ENCODE measurements at regions not wholly inside any gene's neighbourhood (a gene's known extent, or its start where the extent isn't known, plus 50 kb on each side); places are given as distances from the start of the nearest gene placed in this dataset.
"Not testable (repeated sequence)": the region's sequence is repeated elsewhere in the genome, so short reads cannot be mapped to it uniquely, and the experiment has no call there.

GRCh38 chr16:21514474-21514840 is 84.9 kb upstream of the METTL9 start:
- not testable (repeated sequence) for DNase-seq (ENCODE audit: low read depth in 1 of 2, low spot score in 1 of 2)

DNA sequence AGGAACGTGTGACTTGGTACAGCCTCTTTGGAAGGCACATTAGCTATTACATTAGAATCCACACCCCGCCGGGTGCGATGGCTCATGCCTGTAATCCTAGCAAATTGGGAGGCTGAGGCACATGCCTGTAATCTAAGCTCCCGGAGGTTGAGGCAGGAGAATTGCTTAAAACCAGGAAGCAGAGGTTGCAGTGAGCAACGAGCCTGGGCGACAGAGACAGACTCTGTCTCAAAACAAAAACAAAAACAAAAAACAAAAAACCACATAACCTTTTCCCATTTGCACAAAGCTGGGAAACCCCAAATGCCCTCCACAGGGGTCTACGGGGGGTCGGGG is 82.7 kb upstream of the METTL9 start:
- DNase-seq (ENCODE audit: low read depth in 1 of 2, low spot score in 1 of 2), result not testable (repeated sequence)

- not testable (repeated sequence) for DNase-seq (ENCODE audit: low read depth in 1 of 2, low spot score in 1 of 2)
These were observed 82.1 kb upstream of the METTL9 start for GRCh38 chr16:21517263-21517662.

GRCh38 chr16:21519361-21520133 is 79.8 kb upstream of the METTL9 start:
- DNase-seq (ENCODE audit: low read depth in 1 of 2, low spot score in 1 of 2), result not testable (repeated sequence)

- DNase-seq (ENCODE audit: low read depth in 1 of 2, low spot score in 1 of 2), result peak; percentile 95 to 99
These were observed 79.0 kb upstream of the METTL9 start for GRCh38 chr16:21520134-21521047.

DNA sequence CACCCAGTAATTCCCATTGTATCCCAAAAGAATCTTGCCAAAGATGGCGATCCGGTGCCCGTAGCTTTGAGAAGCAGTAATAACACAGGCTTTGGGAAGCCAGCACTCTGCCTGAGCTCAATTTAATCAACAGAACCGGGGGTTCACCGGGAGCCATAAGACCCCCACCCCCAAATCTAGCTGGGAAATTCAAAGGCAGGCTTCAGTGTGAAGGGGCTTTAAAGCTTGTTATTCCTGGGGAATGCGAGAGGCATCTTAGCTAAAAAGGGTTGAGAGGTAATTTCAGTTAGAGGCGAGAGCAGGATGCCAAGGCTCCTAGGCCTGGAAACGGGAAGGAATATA is 78.4 kb upstream of the METTL9 start:
- not testable (repeated sequence) for DNase-seq (ENCODE audit: low read depth in 1 of 2, low spot score in 1 of 2)

- DNase-seq (ENCODE audit: low read depth in 1 of 2, low spot score in 1 of 2), result not testable (repeated sequence)
These were observed 77.8 kb upstream of the METTL9 start for GRCh38 chr16:21521390-21522143.

DNA sequence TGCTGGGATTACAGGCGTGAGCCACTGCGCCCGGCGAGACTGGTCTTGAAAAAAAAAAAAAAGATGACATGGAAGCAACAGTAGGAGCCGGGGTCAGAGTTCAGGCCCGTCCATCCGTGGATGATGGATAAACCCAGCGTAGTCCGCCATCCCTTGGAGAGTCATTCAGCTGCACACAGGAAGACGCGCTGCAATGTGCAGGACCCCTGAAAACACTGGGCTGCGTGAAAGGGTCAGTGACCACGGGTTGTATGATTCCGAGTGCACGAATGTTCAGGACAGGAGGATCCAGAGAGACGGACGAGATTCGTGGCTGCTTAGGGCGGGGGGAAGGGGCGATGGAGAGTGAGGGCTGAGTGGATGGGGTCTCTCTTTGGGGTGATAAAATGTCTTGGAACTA is 76.5 kb upstream of the METTL9 start:
- not testable (repeated sequence) for DNase-seq (ENCODE audit: low read depth in 1 of 2, low spot score in 1 of 2)

GRCh38 chr16:21523411-21524067 is 75.8 kb upstream of the METTL9 start:
- DNase-seq (ENCODE audit: low read depth in 1 of 2, low spot score in 1 of 2), result no peak

GRCh38 chr16:21524068-21524751 is 75.2 kb upstream of the METTL9 start:
- no peak for DNase-seq (ENCODE audit: low read depth in 1 of 2, low spot score in 1 of 2)

- DNase-seq (ENCODE audit: low read depth in 1 of 2, low spot score in 1 of 2), result not testable (repeated sequence)
These were observed 74.7 kb upstream of the METTL9 start for GRCh38 chr16:21524752-21525028.

DNA sequence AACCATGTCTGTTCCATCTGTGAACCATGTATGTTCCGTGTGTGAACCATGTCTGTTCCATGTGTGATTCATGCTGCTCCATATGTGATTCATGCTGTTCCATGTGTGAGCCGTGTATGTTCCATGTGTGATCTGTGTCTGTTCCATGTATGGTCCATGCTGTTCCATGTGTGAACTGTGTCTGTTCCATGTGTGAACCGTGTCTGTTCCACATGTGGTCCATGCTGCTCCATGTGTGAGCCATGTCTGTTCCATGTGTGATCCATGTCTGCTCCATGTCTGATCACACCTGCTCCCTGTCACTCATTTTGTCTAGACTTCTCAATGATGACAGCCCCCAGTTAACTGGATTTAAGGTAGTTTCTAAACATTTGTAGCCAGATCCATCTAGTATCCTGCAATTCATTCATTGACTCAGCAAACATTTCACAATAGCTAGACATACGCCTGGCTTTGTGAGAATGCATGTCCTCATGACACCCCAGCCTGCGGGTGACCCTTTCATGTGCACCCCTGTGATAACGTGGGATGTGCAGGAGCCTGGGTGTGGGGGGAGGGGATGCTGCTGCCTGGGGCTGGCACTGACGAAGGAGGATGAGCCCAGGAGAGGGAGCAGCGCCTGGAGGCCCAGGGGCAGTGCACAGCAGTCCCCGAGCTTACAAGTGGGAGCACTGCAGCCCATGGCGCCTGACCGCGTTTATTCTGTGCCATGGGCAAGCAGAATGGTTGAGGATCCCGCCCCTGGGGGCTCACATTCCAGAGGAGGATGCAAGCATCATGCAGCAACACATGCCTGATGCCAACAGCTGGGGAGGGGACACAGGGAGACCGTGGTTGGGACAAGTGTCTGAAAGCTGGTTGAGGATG is 74.1 kb upstream of the METTL9 start:
- DNase-seq (ENCODE audit: low read depth in 1 of 2, low spot score in 1 of 2), result not testable (repeated sequence)

- DNase-seq (ENCODE audit: low read depth in 1 of 2, low spot score in 1 of 2), result not testable (repeated sequence)
These were observed 73.1 kb upstream of the METTL9 start for GRCh38 chr16:21525956-21526922.

GRCh38 chr16:21526923-21527807 is 72.2 kb upstream of the METTL9 start:
- DNase-seq (ENCODE audit: low read depth in 1 of 2, low spot score in 1 of 2), result no peak

DNA sequence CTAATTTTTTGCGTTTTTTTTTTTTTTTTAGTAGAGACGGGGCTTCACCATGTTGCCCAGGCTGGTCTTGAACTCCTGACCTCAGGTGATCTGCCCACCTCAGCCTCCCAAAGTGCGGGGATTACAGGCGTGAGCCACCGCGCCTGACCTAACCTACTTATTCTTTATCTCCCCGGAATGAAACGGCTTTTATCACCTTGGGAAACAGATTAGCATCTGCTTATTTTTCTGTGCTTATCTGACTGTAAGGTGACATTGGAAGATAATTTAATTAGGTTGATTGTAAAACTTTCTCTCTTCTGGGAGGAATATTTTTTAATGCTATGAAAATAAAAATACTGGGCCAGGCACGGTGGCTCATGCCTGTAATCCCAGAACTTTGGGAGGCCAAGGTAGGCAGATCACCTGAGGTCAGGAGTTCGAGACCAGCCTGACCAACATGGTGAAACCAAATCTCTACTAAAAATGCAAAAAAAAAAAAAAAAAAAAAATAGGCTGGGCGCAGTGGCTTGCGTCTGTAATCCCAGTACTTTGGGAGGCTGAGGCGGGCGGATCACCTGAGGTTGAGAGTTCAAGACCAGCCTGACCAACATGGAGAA is 70.2 kb upstream of the METTL9 start:
- not testable (repeated sequence) for DNase-seq (ENCODE audit: low read depth in 1 of 2, low spot score in 1 of 2)

- DNase-seq (ENCODE audit: low read depth in 1 of 2, low spot score in 1 of 2), result not testable (repeated sequence)
These were observed 68.5 kb upstream of the METTL9 start for GRCh38 chr16:21530729-21531383.

DNA sequence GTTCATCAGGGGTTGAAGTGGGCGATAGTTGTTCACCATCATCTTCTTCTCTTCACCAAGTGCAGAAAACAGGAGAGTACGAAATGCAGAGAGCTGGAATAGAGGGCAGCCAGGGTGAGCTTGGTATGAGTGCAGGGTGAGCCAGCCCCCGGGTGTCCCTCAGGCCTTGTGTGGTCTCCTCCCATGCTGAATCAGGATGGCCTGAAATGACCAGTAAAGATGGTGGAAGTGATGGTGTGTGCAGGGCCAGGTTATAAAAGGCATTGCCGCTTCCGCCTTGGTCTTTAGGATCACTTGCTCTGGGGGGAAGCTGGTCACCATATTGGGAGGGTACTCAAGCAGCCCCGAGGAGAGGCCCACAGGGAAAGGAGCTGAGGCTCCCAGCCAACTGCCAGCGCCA is 66.4 kb upstream of the METTL9 start:
- DNase-seq (ENCODE audit: low read depth in 1 of 2, low spot score in 1 of 2), result not testable (repeated sequence)
